CD4-positive, alpha-beta T cell (primary cell): ENCODE measurements at regions not wholly inside any gene's neighbourhood (a gene's known extent, or its start where the extent isn't known, plus 50 kb on each side); places are given as distances from the start of the nearest gene placed in this dataset.

Experiments
- ATAC-seq: fragments of 200-7000 bp; cut with Tn5 transposase; one replicate; pipeline ENCODE4 v1.10.0; 2022; ENCODE audit warnings: mild to moderate bottlenecking; ENCODE audit not compliant: poor library complexity
- CTCF ChIA-PET: fragments of 350-600 bp; sonication (Branson Sonifier 250); formaldehyde crosslinking; loops from one replicate; lab custom pipeline; 2021; ENCODE audit warnings: antibody characterized with exemption, inconsistent platforms; lab: Charles Lee
- POLR2A ChIA-PET: fragments of 350-600 bp; sonication (Branson Sonifier 250); formaldehyde crosslinking; loops from one replicate; lab custom pipeline; 2021; ENCODE audit warnings: antibody characterized with exemption, inconsistent platforms; lab: Charles Lee
- DNase-seq, 14 experiments: peaks; one replicate each; pipeline ENCODE4 v3.0.0-alpha.2; 2013 to 2020; ENCODE audit warnings: mixed read lengths in 2 of 14
- H3K27ac ChIP-seq, 2 donors: one replicate each; pipeline versions ENCODE4 v1.5.1 to v1.7.0; 2013; ENCODE audit warnings: low read length in 2 of 2, low read depth in 1 of 2, mild to moderate bottlenecking in 1 of 2
- H3K27me3 ChIP-seq, 2 experiments: 1 replicate in 1 of 2; 2 replicates in 1 of 2; pipeline versions ENCODE4 v1.6.1 to v1.7.0; 2013; ENCODE audit warnings: low read length in 2 of 2, control low read depth in 1 of 2, mild to moderate bottlenecking in 1 of 2, moderate library complexity in 1 of 2; ENCODE audit not compliant: insufficient read depth in 2 of 2, control insufficient read depth in 1 of 2
- H3K36me3 ChIP-seq: one replicate; pipeline ENCODE4 v1.6.1; 2013; ENCODE audit warnings: low read length, control low read depth; ENCODE audit not compliant: insufficient read depth
- H3K4me1 ChIP-seq: one replicate; pipeline ENCODE4 v1.6.1; 2013; ENCODE audit warnings: low read length, control low read depth; ENCODE audit not compliant: insufficient read depth
- H3K4me3 ChIP-seq: one replicate; pipeline ENCODE4 v1.5.1; 2013; ENCODE audit warnings: mild to moderate bottlenecking, low read length, moderate library complexity
- H3K9me3 ChIP-seq, 2 experiments: 1 replicate in 1 of 2; 2 replicates in 1 of 2; pipeline versions ENCODE4 v1.6.1 to v1.7.0; 2013; ENCODE audit warnings: low read length in 2 of 2, mild to moderate bottlenecking in 2 of 2, control low read depth in 1 of 2, moderate library complexity in 1 of 2; ENCODE audit not compliant: control insufficient read depth in 1 of 2, insufficient read depth in 1 of 2
- H3K27ac Mint-ChIP-seq: one replicate; pipeline ENCODE4 v1.8.0; 2020; ENCODE audit warnings: mixed read lengths
- H3K27me3 Mint-ChIP-seq: one replicate; pipeline ENCODE4 v1.8.0; 2021; ENCODE audit warnings: mixed read lengths
- H3K36me3 Mint-ChIP-seq: one replicate; pipeline ENCODE4 v1.8.0; 2021; ENCODE audit warnings: low read depth, mixed read lengths
- H3K4me1 Mint-ChIP-seq: one replicate; pipeline ENCODE4 v1.8.0; 2021; ENCODE audit warnings: low read depth, mixed read lengths
- H3K4me3 Mint-ChIP-seq: one replicate; pipeline ENCODE4 v1.8.0; 2020; ENCODE audit warnings: mild to moderate bottlenecking, mixed read lengths
- H3K9me3 Mint-ChIP-seq: one replicate; pipeline ENCODE4 v1.8.0; 2020; ENCODE audit warnings: mixed read lengths
- CTCF ChIP-seq: fragments of 200-600 bp; IDR thresholded peaks from one replicate; pipeline ENCODE4 v1.8.0; 2022; ENCODE audit warnings: antibody characterized with exemption, mild to moderate bottlenecking
- intact Hi-C, 2 experiments: fragments of 100-400 bp; cut with DNase I in 1 of 2; cut with micrococcal nuclease in 1 of 2; formaldehyde crosslinking; loops; one replicate each; pipeline versions ENCODE4 v1.15.1 to v1.9.0; 2023 to 2025; cut with DNase I, micrococcal nuclease

DNA sequence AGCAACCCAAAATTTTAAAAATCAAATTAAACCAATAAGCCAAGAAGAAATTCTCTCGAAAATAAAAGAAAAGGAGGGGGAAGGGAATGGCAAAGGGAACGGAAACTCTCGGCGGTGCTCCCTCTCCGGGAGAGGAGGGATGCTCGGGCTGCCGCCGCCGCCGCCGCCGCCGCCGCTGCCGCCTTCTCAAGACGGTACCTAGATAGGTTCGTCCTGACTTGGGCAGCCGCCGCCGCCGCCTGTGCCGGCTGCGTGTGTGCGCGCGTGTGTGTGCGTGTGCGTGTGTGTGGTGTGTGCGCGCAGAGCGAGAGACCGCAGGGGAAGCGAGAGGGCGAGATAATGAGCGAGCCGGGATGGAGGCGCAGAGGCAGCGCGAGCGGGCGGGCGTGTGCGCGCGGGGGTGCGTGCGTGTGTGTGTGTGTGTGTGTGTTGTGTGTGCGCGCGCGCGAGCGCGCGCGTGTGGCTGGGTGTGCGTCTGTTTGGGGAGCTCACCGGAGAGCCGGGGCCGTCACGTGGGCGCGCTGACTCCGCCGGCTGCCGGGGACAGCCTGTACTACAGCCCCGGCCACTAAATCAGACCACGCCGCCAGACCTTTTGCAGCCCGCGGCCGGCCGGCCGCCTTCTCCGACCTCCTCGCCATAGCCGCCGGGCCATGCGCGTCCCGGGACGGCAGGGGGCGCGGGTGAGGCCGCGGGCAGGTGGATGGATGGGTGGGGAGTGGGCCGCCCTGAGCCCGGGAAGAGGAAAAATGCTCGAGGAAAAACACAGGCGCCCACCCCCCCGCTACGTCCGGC lies 111.6 kb downstream of the DHX15 start:
- ATAC-seq (peak; percentile 72), DNase-seq (peak in 13 of 14 experiments; percentile 36 to 87 (median 54))
- ChIA-PET CTCF (no interaction called here), POLR2A (no interaction called here)
- peaks cover 5% of the 10 kb centered on the region for H3K36me3 Mint-ChIP-seq
- no peaks in the 10 kb centered on the region for H3K9me3 Mint-ChIP-seq
- Histone ChIP-seq H3K9me3 (peaks cover 0 to 11% of the 10 kb centered on the region in 2 experiments), H3K27ac (no peak overlapping the region), H3K4me1 (peaks cover 33% of the 10 kb centered on the region), H3K27me3 (peaks cover 29 to 62% of the 10 kb centered on the region in 2 experiments), H3K36me3 (no peaks in the 10 kb centered on the region), H3K4me3 (peak overlapping the region; percentile 50)
- H3K4me3 Mint-ChIP-seq, result peak overlapping the region; percentile 96
- peaks cover 44% of the 10 kb centered on the region for H3K4me1 Mint-ChIP-seq
- intact Hi-C loops, result no loop called here
- no peak for TF ChIP-seq CTCF
- peak overlapping the region; percentile 77 for H3K27ac Mint-ChIP-seq
- peaks cover 84% of the 10 kb centered on the region for H3K27me3 Mint-ChIP-seq

DNA sequence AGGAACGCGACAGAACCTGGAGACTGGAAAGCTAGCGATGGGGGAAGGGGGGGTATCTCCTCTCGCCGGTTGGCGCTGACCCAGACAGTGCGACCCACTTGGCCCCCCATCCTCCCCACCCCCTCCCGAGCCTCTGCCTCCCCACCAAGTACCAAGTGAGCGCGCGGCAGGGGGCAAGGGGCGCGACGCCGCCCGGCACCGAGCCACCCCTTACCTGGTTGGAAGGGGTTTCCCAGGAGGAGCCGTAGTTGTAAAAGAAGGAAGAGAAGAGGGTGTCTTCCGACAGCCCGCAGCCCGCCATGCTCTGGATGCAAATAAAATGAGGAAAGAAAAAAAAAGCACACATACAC lies 112.2 kb downstream of the DHX15 start:
- no peaks in the 10 kb centered on the region for H3K9me3 Mint-ChIP-seq
- H3K4me1 Mint-ChIP-seq, result peaks cover 46% of the 10 kb centered on the region
- H3K27me3 Mint-ChIP-seq, result peaks cover 84% of the 10 kb centered on the region
- ChIA-PET CTCF (no interaction called here), POLR2A (no interaction called here)
- DNase-seq (peak in 1 of 14 experiments; percentile 21), ATAC-seq (no peak)
- peak overlapping the region; percentile 95 for H3K4me3 Mint-ChIP-seq
- peak overlapping the region; percentile 64 for H3K27ac Mint-ChIP-seq
- Histone ChIP-seq H3K4me1 (peaks cover 33% of the 10 kb centered on the region), H3K4me3 (peak overlapping the region; percentile 50), H3K9me3 (peaks cover 0 to 11% of the 10 kb centered on the region in 2 experiments), H3K27me3 (peaks cover 31 to 62% of the 10 kb centered on the region in 2 experiments), H3K27ac (no peak overlapping the region), H3K36me3 (no peaks in the 10 kb centered on the region)
- intact Hi-C loops, result no loop called here
- TF ChIP-seq CTCF, result no peak
- peaks cover 5% of the 10 kb centered on the region for H3K36me3 Mint-ChIP-seq

DNA sequence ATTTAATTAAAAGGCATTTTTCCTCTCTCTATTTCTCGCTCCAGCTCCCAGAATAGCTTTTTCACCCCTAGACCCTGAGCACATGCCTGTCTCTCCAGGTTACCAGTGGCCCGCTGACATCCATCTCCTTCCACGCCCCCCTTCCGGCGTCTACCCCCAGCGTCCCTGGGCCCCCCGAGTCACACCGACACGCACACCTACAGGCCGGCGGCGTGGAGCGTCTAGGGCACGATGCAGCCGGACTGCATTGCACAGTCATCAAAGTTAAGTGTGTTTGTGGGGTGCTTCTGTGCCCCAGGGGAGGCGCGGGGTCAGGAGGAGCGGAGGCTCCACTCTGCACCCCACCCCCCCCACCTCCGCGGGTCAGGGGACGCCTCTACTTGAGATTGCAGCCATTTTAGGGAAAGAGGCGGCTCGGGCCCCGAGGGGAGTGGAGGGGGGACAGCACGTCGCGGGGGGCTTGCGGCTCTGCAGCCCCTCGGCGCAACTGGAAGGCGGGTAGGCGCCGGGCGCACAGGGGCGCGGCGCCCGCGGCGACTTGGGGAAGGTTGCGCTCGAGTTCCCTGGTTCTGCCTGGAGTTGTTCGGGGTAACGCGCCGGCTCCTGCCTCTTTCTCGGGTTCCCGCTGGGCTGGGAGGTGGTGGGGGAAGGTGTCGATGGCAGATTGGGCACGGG lies 112.7 kb downstream of the DHX15 start:
- ChIA-PET CTCF (no interaction called here), POLR2A (no interaction called here)
- peaks cover 34 to 61% of the 10 kb centered on the region in 2 experiments for H3K27me3 ChIP-seq
- ATAC-seq, result no peak
- peaks cover 0 to 11% of the 10 kb centered on the region in 2 experiments for H3K9me3 ChIP-seq
- no peak overlapping the region for H3K27ac ChIP-seq
- no peaks in the 10 kb centered on the region for H3K9me3 Mint-ChIP-seq
- peaks cover 33% of the 10 kb centered on the region for H3K4me1 ChIP-seq
- H3K27ac Mint-ChIP-seq, result no peak overlapping the region
- peaks cover 46% of the 10 kb centered on the region for H3K4me1 Mint-ChIP-seq
- H3K4me3 ChIP-seq, result peak overlapping the region; percentile 50
- intact Hi-C loops, result no loop called here
- DNase-seq, result peak in 4 of 14 experiments; percentile 2 to 15 (median 12)
- peak overlapping the region; percentile 91 for H3K4me3 Mint-ChIP-seq
- H3K36me3 ChIP-seq, result no peaks in the 10 kb centered on the region
- H3K36me3 Mint-ChIP-seq, result peaks cover 5% of the 10 kb centered on the region
- peaks cover 81% of the 10 kb centered on the region for H3K27me3 Mint-ChIP-seq
- TF ChIP-seq CTCF, result no peak
